SK-N-SH (cell line): ENCODE measurements at regions not wholly inside any gene's neighbourhood (a gene's known extent, or its start where the extent isn't known, plus 50 kb on each side); places are given as distances from the start of the nearest gene placed in this dataset.

ENCODE experiments used
- CTCF ChIP-seq: fragments of 200-600 bp; sonication (generic); IDR thresholded peaks from 2 replicates; pipeline ENCODE4 v1.6.1; 2017; ENCODE audit warnings: antibody characterized with exemption, mild to moderate bottlenecking, moderate library complexity
- ELF1 ChIP-seq: IDR thresholded peaks from 2 replicates; pipeline ENCODE4 v1.4.0; 2012
- NRF1 ChIP-seq: IDR thresholded peaks from 2 replicates; pipeline ENCODE4 v1.6.1; 2012; ENCODE audit warnings: low read depth, mild to moderate bottlenecking, low read length
- POLR2AphosphoS5 ChIP-seq: IDR thresholded peaks from 2 replicates; pipeline ENCODE4 v1.6.1; 2012; ENCODE audit warnings: low read depth, low read length
- RAD21 ChIP-seq: IDR thresholded peaks from 2 replicates; pipeline ENCODE4 v1.6.1; 2012; ENCODE audit warnings: mild to moderate bottlenecking, low read length
- REST ChIP-seq: IDR thresholded peaks from 2 replicates; pipeline ENCODE4 v1.6.1; 2012; ENCODE audit warnings: mild to moderate bottlenecking, low read depth, low read length, moderate library complexity
- RFX5 ChIP-seq: IDR thresholded peaks from 2 replicates; pipeline ENCODE4 v1.6.1; 2012; ENCODE audit warnings: mild to moderate bottlenecking, improper control_type of control experiment, low read length
- TCF12 ChIP-seq: IDR thresholded peaks from 2 replicates; pipeline ENCODE4 v1.4.0; 2012
- USF1 ChIP-seq: IDR thresholded peaks from 2 replicates; pipeline ENCODE4 v1.4.0; 2012; ENCODE audit warnings: low read depth, borderline replicate concordance

GRCh38 chr12:90038289-90038688, 329.7 kb upstream of the ATP2B1 start:
- TF ChIP-seq POLR2AphosphoS5 (no peak), RFX5 (no peak), TCF12 (peak; percentile 93), REST (no peak), USF1 (no peak), RAD21 (no peak), CTCF (no peak), NRF1 (no peak), ELF1 (no peak)
